SK-N-SH (cell line): ENCODE measurements at regions not wholly inside any gene's neighbourhood (a gene's known extent, or its start where the extent isn't known, plus 50 kb on each side); places are given as distances from the start of the nearest gene placed in this dataset.

Experiments used
- CTCF ChIA-PET: fragments of 300-600, 350-600 bp; formaldehyde crosslinking; extraction: SDS; loops from one replicate; lab custom pipeline; 2021; lab: Yijun Ruan, JAX
- POLR2A ChIA-PET: fragments of 350-600 bp; sonication (Branson Sonifier 250); formaldehyde crosslinking; extraction: SDS; loops from one replicate; lab custom pipeline; 2020; ENCODE audit warnings: antibody characterized with exemption, inconsistent platforms; lab: Yijun Ruan, JAX
- DNase-seq: peaks from one replicate; pipeline ENCODE4 v3.0.0; 2012
- H2AFZ ChIP-seq: fragments of 200-600 bp; sonication (generic); 2 replicates; pipeline ENCODE4 v1.8.1; 2016; ENCODE audit warnings: antibody characterized with exemption, mild to moderate bottlenecking, low read depth
- H3F3A ChIP-seq: fragments of 200-600 bp; sonication (generic); replicated peaks from 2 replicates; pipeline ENCODE3; 2016; ENCODE audit warnings: antibody characterized with exemption, mild to moderate bottlenecking; ENCODE audit not compliant: insufficient read depth
- H3K27ac ChIP-seq, 2 experiments: fragments of 200-500 bp in 1 of 2; fragments of 200-600 bp in 1 of 2; sonication (Bioruptor generic) in 1 of 2; sonication (generic), shearing (Covaris generic) in 1 of 2; 2 replicates each; pipeline versions ENCODE4 v1.5.1 to v1.6.1; 2014 to 2016; ENCODE audit warnings: low read depth in 2 of 2, inconsistent platforms in 1 of 2, low read length in 1 of 2, mild to moderate bottlenecking in 1 of 2, mixed read lengths in 1 of 2
- H3K27me3 ChIP-seq: fragments of 200-600 bp; sonication (generic), shearing (Covaris generic); 2 replicates; pipeline ENCODE4 v1.6.1; 2016; ENCODE audit warnings: mixed run types; ENCODE audit not compliant: insufficient read depth
- H3K36me3 ChIP-seq, 2 experiments: fragments of 200-500 bp in 1 of 2; fragments of 200-600 bp in 1 of 2; sonication (Bioruptor generic) in 1 of 2; sonication (generic) in 1 of 2; replicated peaks in 1 of 2; 2 replicates each; pipeline versions ENCODE3 to v1.5.1; 2014 to 2016; ENCODE audit warnings: low read length in 1 of 2, mild to moderate bottlenecking in 1 of 2; ENCODE audit not compliant: insufficient read depth in 2 of 2, control insufficient read depth in 1 of 2
- H3K4me1 ChIP-seq, 2 experiments: fragments of 200-500 bp in 1 of 2; fragments of 200-600 bp in 1 of 2; sonication (Bioruptor generic) in 1 of 2; sonication (generic), shearing (Covaris generic) in 1 of 2; 2 replicates each; pipeline versions ENCODE4 v1.5.1 to v1.6.1; 2014 to 2016; ENCODE audit warnings: low read depth in 1 of 2, low read length in 1 of 2, mixed run types in 1 of 2; ENCODE audit not compliant: insufficient read depth in 2 of 2, control insufficient read depth in 1 of 2
- H3K4me2 ChIP-seq: fragments of 200-600 bp; sonication (generic), shearing (Covaris generic); 2 replicates; pipeline ENCODE4 v1.6.1; 2017; ENCODE audit warnings: mixed run types
- H3K4me3 ChIP-seq, 2 experiments: fragments of 200-500 bp in 1 of 2; fragments of 200-600 bp in 1 of 2; sonication (Bioruptor generic) in 1 of 2; sonication (generic), shearing (Covaris generic) in 1 of 2; 2 replicates each; pipeline versions ENCODE4 v1.5.1 to v1.8.1; 2014 to 2016; ENCODE audit warnings: low read depth in 2 of 2, inconsistent platforms in 1 of 2, low read length in 1 of 2, mild to moderate bottlenecking in 1 of 2, mixed read lengths in 1 of 2, moderate library complexity in 1 of 2
- H3K79me2 ChIP-seq: fragments of 200-600 bp; sonication (generic); 2 replicates; pipeline ENCODE4 v1.8.1; 2017; ENCODE audit warnings: mild to moderate bottlenecking; ENCODE audit not compliant: insufficient read depth
- H3K9ac ChIP-seq: fragments of 200-600 bp; sonication (generic); 2 replicates; pipeline ENCODE4 v1.6.1; 2017; ENCODE audit warnings: mixed run types
- H3K9me2 ChIP-seq: fragments of 200-600 bp; sonication (generic); 2 replicates; pipeline ENCODE4 v1.6.1; 2017; ENCODE audit warnings: mixed run types
- H3K9me3 ChIP-seq: fragments of 200-600 bp; sonication (generic); 2 replicates; pipeline ENCODE4 v1.6.1; 2017; ENCODE audit warnings: mixed run types, mild to moderate bottlenecking, moderate library complexity
- H4K20me1 ChIP-seq: fragments of 200-600 bp; sonication (generic); 2 replicates; pipeline ENCODE4 v1.6.1; 2017; ENCODE audit warnings: mild to moderate bottlenecking, mixed run types; ENCODE audit not compliant: insufficient read depth
- ELF1 ChIP-seq: IDR thresholded peaks from 2 replicates; pipeline ENCODE4 v1.4.0; 2012
- EP300 ChIP-seq, 2 experiments: IDR thresholded peaks; 2 replicates each; pipeline versions ENCODE4 v1.4.0 to v1.6.1; 2012; ENCODE audit warnings: borderline replicate concordance in 1 of 2, low read depth in 1 of 2, low read length in 1 of 2
- EZH2phosphoT487 ChIP-seq: fragments of 200-600 bp; sonication (generic); IDR thresholded peaks from 2 replicates; pipeline ENCODE4 v1.6.1; 2017; ENCODE audit warnings: low read depth, mixed run types, mild to moderate bottlenecking, antibody characterized with exemption, moderate library complexity, borderline replicate concordance
- GABPA ChIP-seq: IDR thresholded peaks from 2 replicates; pipeline ENCODE4 v1.4.0; 2012; ENCODE audit warnings: low read depth, mild to moderate bottlenecking
- IRF3 ChIP-seq: fragments of 150-350 bp; IDR thresholded peaks from 2 replicates; pipeline ENCODE4 v1.6.1; 2016; ENCODE audit warnings: mild to moderate bottlenecking, low read depth, low read length
- JUND ChIP-seq: IDR thresholded peaks from 2 replicates; pipeline ENCODE4 v1.4.0; 2012
- MAX ChIP-seq: IDR thresholded peaks from 2 replicates; pipeline ENCODE4 v1.4.0; 2012; ENCODE audit warnings: low read depth
- MEF2A ChIP-seq: IDR thresholded peaks from 2 replicates; pipeline ENCODE4 v1.4.0; 2012; ENCODE audit warnings: low read depth, borderline replicate concordance
- MXI1 ChIP-seq: IDR thresholded peaks from 2 replicates; pipeline ENCODE4 v1.6.1; 2012; ENCODE audit warnings: mild to moderate bottlenecking, low read depth, low read length, improper control_type of control experiment
- NFIC ChIP-seq: IDR thresholded peaks from 2 replicates; pipeline ENCODE4 v1.4.0; 2012; ENCODE audit warnings: borderline replicate concordance
- NRF1 ChIP-seq: IDR thresholded peaks from 2 replicates; pipeline ENCODE4 v1.6.1; 2012; ENCODE audit warnings: low read depth, mild to moderate bottlenecking, low read length
- PBX3 ChIP-seq: IDR thresholded peaks from 2 replicates; pipeline ENCODE4; 2012
- POLR2AphosphoS5 ChIP-seq: IDR thresholded peaks from 2 replicates; pipeline ENCODE4 v1.6.1; 2012; ENCODE audit warnings: low read depth, low read length
- RAD21 ChIP-seq: IDR thresholded peaks from 2 replicates; pipeline ENCODE4 v1.6.1; 2012; ENCODE audit warnings: mild to moderate bottlenecking, low read length
- RFX5 ChIP-seq: IDR thresholded peaks from 2 replicates; pipeline ENCODE4 v1.6.1; 2012; ENCODE audit warnings: mild to moderate bottlenecking, improper control_type of control experiment, low read length
- TCF12 ChIP-seq: IDR thresholded peaks from 2 replicates; pipeline ENCODE4 v1.4.0; 2012
- USF1 ChIP-seq: IDR thresholded peaks from 2 replicates; pipeline ENCODE4 v1.4.0; 2012; ENCODE audit warnings: low read depth, borderline replicate concordance
- ZBTB33 ChIP-seq: IDR thresholded peaks from 2 replicates; pipeline ENCODE4 v1.4.0; 2012; ENCODE audit warnings: low read depth, borderline replicate concordance
- WGBS: methylation state at CpG from one replicate; pipeline ENCODE4 v1.1.6; 2017; ENCODE audit warnings: low lambda C conversion rate; 5-methylcytosine and 5-hydroxymethylcytosine counted together

GRCh38 chr7:110336423-110336822 is 754.5 kb upstream of the LRRN3 start:
- Histone ChIP-seq H3K9me2 (no peaks in the 10 kb centered on the region), H3K9ac (no peak overlapping the region), H4K20me1 (no peaks in the 10 kb centered on the region), H3K4me1 (peaks cover 0 to 4% of the 10 kb centered on the region in 2 experiments; a peak in 2 of 4 replicates), H3K9me3 (no peaks in the 10 kb centered on the region), H3K36me3 (no peaks in the 10 kb centered on the region), H3K27ac (no peak overlapping the region), H3F3A (no peaks in the 10 kb centered on the region), H2AFZ (no peak overlapping the region), H3K4me3 (no peak overlapping the region), H3K27me3 (no peaks in the 10 kb centered on the region), H3K4me2 (no peak overlapping the region), H3K79me2 (no peaks in the 10 kb centered on the region)
- TF ChIP-seq EP300 (IDR thresholded peaks at IDR 0.05; ENCODE audit: borderline replicate concordance in 1 of 2, low read depth in 1 of 2, low read length in 1 of 2) (no peak), TCF12 (no peak), MEF2A (no peak), ZBTB33 (no peak), GABPA (no peak), JUND (no peak), RFX5 (no peak)
- 14% methylated on average over 1 of the region's 1 CpG for WGBS
- no peak for DNase-seq
- ChIA-PET POLR2A (no interaction called here), CTCF (interaction anchor here (0.8 to 1.6 kb wide), 3 partner anchors 9 to 35 kb away, joined by 3 to 6 read pairs (median 3); no protein-coding TSS in a partner anchor)

- H3K36me3 ChIP-seq, result no peaks in the 10 kb centered on the region
- POLR2A ChIA-PET, result no interaction called here
- H3K9ac ChIP-seq, result no peak overlapping the region
- TF ChIP-seq EZH2phosphoT487, result no peak
- no peak for TF ChIP-seq USF1
- no peak for TF ChIP-seq IRF3
- TF ChIP-seq JUND, result no peak
- TF ChIP-seq POLR2AphosphoS5, result no peak
- TF ChIP-seq RAD21, result no peak
- TF ChIP-seq PBX3, result no peak
- TF ChIP-seq MAX, result no peak
- no peak for TF ChIP-seq ELF1
- no peak for TF ChIP-seq RFX5
- TF ChIP-seq EP300 (IDR thresholded peaks at IDR 0.05; ENCODE audit: borderline replicate concordance in 1 of 2, low read depth in 1 of 2, low read length in 1 of 2), result no peak
- TF ChIP-seq NRF1, result no peak
- TF ChIP-seq NFIC, result no peak
- TF ChIP-seq MXI1, result no peak
- H3F3A ChIP-seq, result no peaks in the 10 kb centered on the region
- no peak for DNase-seq
- no peak overlapping the region for H2AFZ ChIP-seq
- H3K4me3 ChIP-seq, result no peak overlapping the region
- peak overlapping the region in 1 of 2 experiments; percentile 52; a peak in 2 of 4 replicates for H3K27ac ChIP-seq
- H3K79me2 ChIP-seq, result no peaks in the 10 kb centered on the region
- CTCF ChIA-PET, result interaction anchor here (0.6 to 1.6 kb wide), 5 partner anchors 9 to 762 kb away, joined by 3 to 6 read pairs (median 3); no protein-coding TSS in a partner anchor
- WGBS, result 52% methylated on average over 5 of the region's 5 CpGs
- H3K9me3 ChIP-seq, result no peaks in the 10 kb centered on the region
- H3K4me2 ChIP-seq, result no peak overlapping the region
- H3K9me2 ChIP-seq, result no peaks in the 10 kb centered on the region
- H4K20me1 ChIP-seq, result no peaks in the 10 kb centered on the region
- H3K4me1 ChIP-seq, result peaks cover 0 to 4% of the 10 kb centered on the region in 2 experiments; a peak in 2 of 4 replicates
- H3K27me3 ChIP-seq, result no peaks in the 10 kb centered on the region
Measured at GRCh38 chr7:110337646-110338045, 753.3 kb upstream of the LRRN3 start.
